Muscle of leg (tissue), 3 donors: ENCODE measurements at regions not wholly inside any gene's neighbourhood (a gene's known extent, or its start where the extent isn't known, plus 50 kb on each side); places are given as distances from the start of the nearest gene placed in this dataset.

Experiments
- DNase-seq: peaks from one replicate; pipeline ENCODE4 v3.0.0; 2013
- H3K27ac ChIP-seq: one replicate; pipeline ENCODE4 v1.5.1; 2013; ENCODE audit warnings: mild to moderate bottlenecking, low read length, control low read depth
- H3K27me3 ChIP-seq: one replicate; pipeline ENCODE4 v1.6.1; 2013; ENCODE audit warnings: low read length; ENCODE audit not compliant: control insufficient read depth, insufficient read depth
- H3K36me3 ChIP-seq: one replicate; pipeline ENCODE4 v1.6.1; 2013; ENCODE audit warnings: low read length; ENCODE audit not compliant: control insufficient read depth, insufficient read depth
- H3K4me1 ChIP-seq: one replicate; pipeline ENCODE4 v1.6.1; 2013; ENCODE audit warnings: low read length; ENCODE audit not compliant: control insufficient read depth, insufficient read depth
- H3K4me3 ChIP-seq: one replicate; pipeline ENCODE4 v1.5.1; 2013; ENCODE audit warnings: low read length, control low read depth
- H3K9me3 ChIP-seq: replicated peaks from 2 replicates; pipeline ENCODE4 v1.6.1; 2013; ENCODE audit warnings: low read depth, low read length; ENCODE audit not compliant: control insufficient read depth
- WGBS: methylation state at CpG from one replicate; pipeline ENCODE4 v1.1.5; 2013; ENCODE audit warnings: missing lambda C conversion rate; ENCODE audit not compliant: insufficient coverage; 5-methylcytosine and 5-hydroxymethylcytosine counted together

DNA sequence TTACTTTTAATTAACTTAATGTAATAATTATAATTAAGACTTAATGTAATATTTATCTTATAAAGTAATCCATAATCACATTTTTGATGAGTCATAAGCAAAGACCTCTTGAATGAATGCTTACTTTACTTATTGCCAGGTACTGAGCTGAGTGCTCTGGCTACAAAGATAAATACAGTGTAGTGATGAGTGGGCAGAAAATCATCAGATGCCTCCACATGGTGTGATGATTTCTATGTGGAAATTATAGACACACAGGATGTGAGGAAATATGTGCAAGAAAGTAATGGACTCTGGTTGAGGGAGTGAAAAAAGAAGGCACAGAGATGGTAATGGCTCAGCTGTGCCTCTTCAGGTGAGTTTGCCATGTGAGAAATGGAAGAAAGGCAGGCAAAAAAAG is 422.6 kb upstream of the CD180 start:
- Histone ChIP-seq H3K9me3 (no peaks in the 10 kb centered on the region), H3K36me3 (no peaks in the 10 kb centered on the region), H3K27ac (no peak overlapping the region), H3K4me1 (no peaks in the 10 kb centered on the region), H3K27me3 (no peaks in the 10 kb centered on the region), H3K4me3 (no peak overlapping the region)
- no peak for DNase-seq

DNA sequence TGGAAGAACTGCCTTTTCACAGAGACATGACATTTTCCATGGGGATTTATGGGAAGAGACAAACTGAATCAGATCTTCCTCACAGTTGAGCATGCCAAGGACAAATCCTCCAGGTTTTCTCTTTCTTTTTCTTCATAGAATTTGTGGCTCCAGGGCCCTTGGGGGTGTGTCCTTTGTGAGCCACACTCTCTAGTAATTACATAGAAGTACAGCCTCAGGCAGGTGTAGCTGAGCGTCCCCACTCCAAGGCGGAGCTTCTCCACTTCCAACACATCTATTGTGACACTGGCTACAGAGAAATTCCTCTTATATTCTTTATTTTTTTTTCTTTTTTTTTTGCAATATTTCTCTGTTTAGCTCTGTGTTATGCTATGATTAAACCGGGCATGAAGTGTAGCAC is 420.5 kb upstream of the CD180 start:
- Histone ChIP-seq H3K9me3 (no peaks in the 10 kb centered on the region), H3K4me3 (no peak overlapping the region), H3K27me3 (no peaks in the 10 kb centered on the region), H3K4me1 (no peaks in the 10 kb centered on the region), H3K36me3 (no peaks in the 10 kb centered on the region), H3K27ac (no peak overlapping the region)
- WGBS, result no CpG with 5 or more reads among the region's 3 CpGs
- DNase-seq, result no peak

- Histone ChIP-seq H3K4me3 (no peak overlapping the region), H3K9me3 (no peaks in the 10 kb centered on the region), H3K36me3 (no peaks in the 10 kb centered on the region), H3K27ac (no peak overlapping the region), H3K27me3 (no peaks in the 10 kb centered on the region), H3K4me1 (no peaks in the 10 kb centered on the region)
- DNase-seq, result no peak
- no CpG with 5 or more reads among the region's 4 CpGs for WGBS
These were observed 416.4 kb upstream of the CD180 start for GRCh38 chr5:67612961-67613360.

- Histone ChIP-seq H3K9me3 (no peaks in the 10 kb centered on the region), H3K4me3 (no peak overlapping the region), H3K27ac (no peak overlapping the region), H3K36me3 (no peaks in the 10 kb centered on the region), H3K4me1 (no peaks in the 10 kb centered on the region), H3K27me3 (no peaks in the 10 kb centered on the region)
- WGBS, result 90% methylated on average over 4 of the region's 6 CpGs
- peak; percentile 16 for DNase-seq
These were observed 413.8 kb upstream of the CD180 start for GRCh38 chr5:67610186-67610912.

GRCh38 chr5:67607958-67608357 is 411.4 kb upstream of the CD180 start:
- no peak for DNase-seq
- WGBS, result 100% methylated on average over 1 of the region's 5 CpGs
- no peaks in the 10 kb centered on the region for H3K9me3 ChIP-seq
- H3K4me1 ChIP-seq, result no peaks in the 10 kb centered on the region
- no peak overlapping the region for H3K4me3 ChIP-seq
- H3K27me3 ChIP-seq, result no peaks in the 10 kb centered on the region
- no peak overlapping the region for H3K27ac ChIP-seq
- H3K36me3 ChIP-seq, result no peaks in the 10 kb centered on the region

GRCh38 chr5:67606586-67606947 is 410.0 kb upstream of the CD180 start:
- DNase-seq, result no peak
- H3K27me3 ChIP-seq, result no peaks in the 10 kb centered on the region
- WGBS, result no CpG with 5 or more reads among the region's 2 CpGs
- H3K36me3 ChIP-seq, result no peaks in the 10 kb centered on the region
- H3K4me1 ChIP-seq, result no peaks in the 10 kb centered on the region
- H3K9me3 ChIP-seq, result no peaks in the 10 kb centered on the region
- no peak overlapping the region for H3K4me3 ChIP-seq
- no peak overlapping the region for H3K27ac ChIP-seq

DNA sequence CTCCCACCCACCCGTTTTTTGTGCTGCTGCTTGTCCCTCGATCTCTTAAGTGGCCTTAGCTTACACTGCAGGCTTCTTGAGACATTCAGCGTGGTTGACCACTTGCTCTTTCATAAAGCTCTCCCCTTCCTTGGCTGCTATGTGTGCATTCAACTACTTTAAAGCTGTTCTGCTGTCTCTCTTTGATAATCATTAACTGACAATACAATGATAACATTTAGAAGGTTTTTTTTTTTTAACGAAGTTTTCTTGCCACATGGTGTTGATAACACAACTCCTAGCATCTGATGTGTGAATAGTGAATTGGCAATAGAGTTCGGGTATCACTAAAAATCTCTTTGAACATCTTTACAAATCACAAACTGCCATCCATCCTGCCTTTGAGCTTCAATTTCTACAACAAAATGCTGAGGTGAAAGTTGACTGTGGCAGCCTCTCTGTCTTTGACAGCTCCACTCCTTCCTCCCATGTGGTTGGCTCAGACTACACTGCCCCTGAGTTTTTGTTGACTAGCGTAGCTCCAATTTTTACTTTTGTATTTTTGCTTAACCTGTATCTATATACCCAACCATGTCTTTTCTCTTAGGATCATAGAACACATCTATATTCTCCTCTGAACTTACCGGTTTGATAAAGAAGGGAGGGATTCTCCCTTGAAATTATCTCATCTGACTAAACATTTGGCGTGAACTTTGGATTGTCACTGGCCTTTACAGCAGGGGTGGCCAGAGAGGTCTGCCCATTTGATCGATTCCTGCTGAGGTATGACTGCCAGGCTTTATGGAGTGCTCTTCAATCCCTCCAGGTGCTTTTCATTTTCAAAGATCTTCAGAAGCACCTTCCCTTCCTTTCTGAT is 409.4 kb upstream of the CD180 start:
- Histone ChIP-seq H3K27ac (no peak overlapping the region), H3K9me3 (no peaks in the 10 kb centered on the region), H3K4me1 (no peaks in the 10 kb centered on the region), H3K27me3 (no peaks in the 10 kb centered on the region), H3K4me3 (no peak overlapping the region), H3K36me3 (no peaks in the 10 kb centered on the region)
- no peak for DNase-seq
- 72% methylated on average over 3 of the region's 9 CpGs for WGBS

DNA sequence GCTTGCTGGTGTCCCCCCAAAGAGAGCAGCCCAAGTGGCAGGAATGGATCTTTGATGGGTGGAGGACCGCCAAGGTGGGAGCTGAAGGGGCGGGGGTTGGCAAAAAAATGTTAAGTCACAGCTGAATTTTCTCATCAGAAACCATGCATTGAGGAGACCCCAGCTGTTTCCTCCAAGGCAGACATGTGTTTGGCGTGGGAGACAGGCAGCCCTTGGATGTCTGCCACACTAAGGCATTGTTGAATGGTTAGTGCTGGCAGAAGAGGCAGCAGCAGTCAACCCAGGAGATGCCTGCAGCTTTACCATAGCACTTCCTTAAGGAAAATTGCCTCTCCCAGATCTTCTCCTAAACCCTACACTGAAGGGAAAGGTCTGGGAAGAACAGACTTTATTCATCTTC is 394.9 kb upstream of the CD180 start:
- Histone ChIP-seq H3K27me3 (no peaks in the 10 kb centered on the region), H3K4me1 (no peaks in the 10 kb centered on the region), H3K9me3 (no peaks in the 10 kb centered on the region), H3K27ac (no peak overlapping the region), H3K36me3 (no peaks in the 10 kb centered on the region), H3K4me3 (no peak overlapping the region)
- 80% methylated on average over 1 of the region's 3 CpGs for WGBS
- peak; percentile 51 for DNase-seq

- H3K36me3 ChIP-seq, result no peaks in the 10 kb centered on the region
- no peaks in the 10 kb centered on the region for H3K27me3 ChIP-seq
- H3K4me1 ChIP-seq, result no peaks in the 10 kb centered on the region
- H3K27ac ChIP-seq, result no peak overlapping the region
- H3K4me3 ChIP-seq, result no peak overlapping the region
- DNase-seq, result no peak
- H3K9me3 ChIP-seq, result peaks cover 2% of the 10 kb centered on the region
- whole genome bisulfite sequencing, result no CpG with 5 or more reads among the region's 2 CpGs
These were observed 391.8 kb upstream of the CD180 start for GRCh38 chr5:67588389-67588788.

DNA sequence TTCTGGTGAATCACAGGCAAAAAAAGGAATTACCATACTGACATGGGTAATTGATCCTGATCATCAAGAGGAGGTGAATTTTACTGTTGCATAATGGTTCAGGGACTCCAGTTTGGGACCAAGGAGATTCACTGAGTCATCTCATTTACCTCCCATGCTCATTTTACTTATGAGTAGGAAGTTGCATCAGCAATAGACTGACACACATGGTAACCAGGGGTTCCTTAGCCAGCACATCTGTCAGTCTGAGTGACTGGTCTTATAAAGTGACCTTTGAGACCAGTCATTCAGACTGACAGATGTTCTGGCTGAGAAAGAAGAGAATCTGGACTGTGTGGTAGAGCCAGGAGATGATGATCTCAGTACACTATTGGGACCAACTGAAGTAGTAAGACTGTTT is 384.6 kb upstream of the CD180 start:
- Histone ChIP-seq H3K27ac (no peak overlapping the region), H3K9me3 (peaks cover 2% of the 10 kb centered on the region), H3K4me1 (no peaks in the 10 kb centered on the region), H3K36me3 (no peaks in the 10 kb centered on the region), H3K27me3 (no peaks in the 10 kb centered on the region), H3K4me3 (no peak overlapping the region)
- peak; percentile 81 for DNase-seq
